Naive thymus-derived CD4-positive, alpha-beta T cell (primary cell): ENCODE measurements at regions not wholly inside any gene's neighbourhood (a gene's known extent, or its start where the extent isn't known, plus 50 kb on each side); places are given as distances from the start of the nearest gene placed in this dataset.

Source experiments
- ATAC-seq: fragments of 150-1000 bp; cut with Tn5 transposase; 2 replicates; pipeline ENCODE4 v1.10.0; 2021; ENCODE audit warnings: mild to moderate bottlenecking, moderate library complexity
- CTCF ChIA-PET: fragments of 350-600 bp; sonication (Branson Sonifier 250); formaldehyde crosslinking; loops from one replicate; lab custom pipeline; 2021; ENCODE audit warnings: antibody characterized with exemption; lab: Charles Lee
- POLR2A ChIA-PET: fragments of 350-600 bp; sonication (Branson Sonifier 250); formaldehyde crosslinking; loops from one replicate; lab custom pipeline; 2021; ENCODE audit warnings: antibody characterized with exemption, inconsistent platforms; lab: Charles Lee
- DNase-seq, 9 donors: peaks; one replicate each; pipeline versions ENCODE4 v3.0.0 to v3.0.0-alpha.2; 2020 to 2022; ENCODE audit warnings: mixed read lengths in 1 of 9
- H3K27ac ChIP-seq: one replicate; pipeline ENCODE4 v1.7.0; 2013; ENCODE audit warnings: mild to moderate bottlenecking, low read depth, low read length, moderate library complexity
- H3K27me3 ChIP-seq, 2 donors: one replicate each; pipeline ENCODE4 v1.7.0; 2013; ENCODE audit warnings: low read length in 2 of 2, mild to moderate bottlenecking in 2 of 2, moderate library complexity in 2 of 2; ENCODE audit not compliant: control insufficient read depth in 2 of 2, insufficient read depth in 2 of 2
- H3K36me3 ChIP-seq, 3 experiments: 1 replicate in 2 of 3; 2 replicates in 1 of 3; pipeline ENCODE4 v1.7.0; 2013; ENCODE audit warnings: low read length in 3 of 3, mild to moderate bottlenecking in 3 of 3, moderate library complexity in 1 of 3; ENCODE audit not compliant: insufficient read depth in 3 of 3, control insufficient read depth in 2 of 3
- H3K4me1 ChIP-seq, 2 donors: one replicate each; pipeline ENCODE4 v1.7.0; 2013; ENCODE audit warnings: low read length in 2 of 2, mild to moderate bottlenecking in 2 of 2, moderate library complexity in 1 of 2; ENCODE audit not compliant: control insufficient read depth in 2 of 2, insufficient read depth in 2 of 2
- H3K4me3 ChIP-seq: 2 replicates; pipeline ENCODE4 v1.7.0; 2013; ENCODE audit warnings: mild to moderate bottlenecking, low read length
- H3K9me3 ChIP-seq, 3 experiments: 1 replicate in 2 of 3; 2 replicates in 1 of 3; pipeline ENCODE4 v1.7.0; 2013; ENCODE audit warnings: low read length in 3 of 3; ENCODE audit not compliant: control insufficient read depth in 2 of 3
- H3K27ac Mint-ChIP-seq, 9 donors: one replicate each; pipeline ENCODE4 v1.8.0; 2020 to 2022; ENCODE audit warnings: mixed read lengths in 9 of 9, mild to moderate bottlenecking in 8 of 9, moderate library complexity in 5 of 9, inconsistent platforms in 2 of 9
- H3K27me3 Mint-ChIP-seq, 5 donors: one replicate each; pipeline ENCODE4 v1.8.0; 2021 to 2022; ENCODE audit warnings: mixed read lengths in 5 of 5, mild to moderate bottlenecking in 1 of 5
- H3K36me3 Mint-ChIP-seq, 5 donors: one replicate each; pipeline ENCODE4 v1.8.0; 2020 to 2022; ENCODE audit warnings: mixed read lengths in 5 of 5, mild to moderate bottlenecking in 3 of 5, inconsistent platforms in 1 of 5
- H3K4me1 Mint-ChIP-seq, 7 donors: one replicate each; pipeline ENCODE4 v1.8.0; 2020 to 2022; ENCODE audit warnings: mixed read lengths in 7 of 7, mild to moderate bottlenecking in 3 of 7, inconsistent platforms in 1 of 7
- H3K4me3 Mint-ChIP-seq, 10 donors: one replicate each; pipeline ENCODE4 v1.8.0; 2020 to 2022; ENCODE audit warnings: mild to moderate bottlenecking in 10 of 10, mixed read lengths in 10 of 10, moderate library complexity in 6 of 10, inconsistent platforms in 2 of 10
- H3K9me3 Mint-ChIP-seq, 11 donors: one replicate each; pipeline ENCODE4 v1.8.0; 2020 to 2022; ENCODE audit warnings: mixed read lengths in 11 of 11, mild to moderate bottlenecking in 4 of 11, inconsistent platforms in 1 of 11, moderate library complexity in 1 of 11
- intact Hi-C, 2 donors: fragments of 100-400 bp; cut with micrococcal nuclease; formaldehyde crosslinking; loops; one replicate each; pipeline ENCODE4 v1.15.1; 2023

DNA sequence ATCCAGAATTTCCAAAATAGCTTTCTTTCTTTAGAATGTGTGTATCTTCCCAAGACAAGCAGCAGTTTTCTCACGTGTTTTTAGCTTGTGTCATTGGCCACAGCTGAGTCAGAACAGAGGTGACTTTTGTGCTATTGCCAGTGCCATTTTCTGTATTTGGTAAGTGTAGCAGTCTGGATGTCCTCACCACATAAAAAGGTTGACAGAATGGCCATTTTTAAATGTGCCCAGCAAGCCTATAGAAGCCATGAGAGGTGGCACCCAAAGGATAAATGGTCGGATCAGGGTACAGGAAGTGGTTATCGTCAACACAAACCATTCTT, 269.5 kb upstream of the HSF2 start:
- Histone ChIP-seq H3K27me3 (no peaks in the 10 kb centered on the region), H3K4me3 (no peak overlapping the region), H3K36me3 (no peaks in the 10 kb centered on the region), H3K9me3 (no peaks in the 10 kb centered on the region), H3K27ac (no peak overlapping the region), H3K4me1 (no peaks in the 10 kb centered on the region)
- Mint-ChIP-seq H3K4me3 (no peak overlapping the region), H3K36me3 (no peaks in the 10 kb centered on the region), H3K27me3 (peaks cover 0 to 10% (median 4%) of the 10 kb centered on the region in 5 donors), H3K9me3 (peaks cover 0 to 5% (median 0%) of the 10 kb centered on the region in 11 donors), H3K4me1 (peaks cover 0 to 6% (median 5%) of the 10 kb centered on the region in 7 donors), H3K27ac (no peak overlapping the region)
- ATAC-seq (no peak), DNase-seq (no peak)
- ChIA-PET CTCF (no interaction called here), POLR2A (no interaction called here)
- intact Hi-C loops = no loop called here

DNA sequence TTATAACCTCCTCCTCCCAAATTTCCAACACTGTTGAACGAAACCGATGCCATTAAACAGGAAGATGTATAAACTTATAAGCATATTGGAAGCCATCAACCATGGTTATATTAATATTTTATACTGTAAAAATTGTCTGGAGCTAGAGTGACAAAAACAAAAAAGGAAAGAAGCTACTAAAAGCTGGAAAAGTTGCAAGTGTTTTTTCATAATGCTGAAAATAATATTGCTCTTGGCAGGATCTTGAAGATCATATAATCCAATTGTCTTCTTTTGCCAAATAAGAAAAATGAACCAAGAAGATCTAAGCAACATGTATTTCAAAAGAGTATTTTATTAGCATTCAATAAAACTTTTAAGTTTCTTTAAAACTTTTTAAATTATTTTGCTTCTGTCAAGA, 268.9 kb upstream of the HSF2 start:
- DNase-seq (no peak), ATAC-seq (no peak)
- H3K4me3 Mint-ChIP-seq = no peak overlapping the region
- H3K9me3 Mint-ChIP-seq = peaks cover 0 to 5% (median 0%) of the 10 kb centered on the region in 11 donors
- no peaks in the 10 kb centered on the region for H3K36me3 Mint-ChIP-seq
- intact Hi-C loops = no loop called here
- H3K36me3 ChIP-seq = no peaks in the 10 kb centered on the region
- no peak overlapping the region for H3K27ac ChIP-seq
- no peaks in the 10 kb centered on the region for H3K9me3 ChIP-seq
- peaks cover 0 to 6% (median 5%) of the 10 kb centered on the region in 7 donors for H3K4me1 Mint-ChIP-seq
- peaks cover 0 to 10% (median 4%) of the 10 kb centered on the region in 5 donors for H3K27me3 Mint-ChIP-seq
- no peaks in the 10 kb centered on the region for H3K27me3 ChIP-seq
- no peak overlapping the region for H3K4me3 ChIP-seq
- CTCF ChIA-PET = no interaction called here
- POLR2A ChIA-PET = no interaction called here
- H3K4me1 ChIP-seq = no peaks in the 10 kb centered on the region
- H3K27ac Mint-ChIP-seq = no peak overlapping the region

DNA sequence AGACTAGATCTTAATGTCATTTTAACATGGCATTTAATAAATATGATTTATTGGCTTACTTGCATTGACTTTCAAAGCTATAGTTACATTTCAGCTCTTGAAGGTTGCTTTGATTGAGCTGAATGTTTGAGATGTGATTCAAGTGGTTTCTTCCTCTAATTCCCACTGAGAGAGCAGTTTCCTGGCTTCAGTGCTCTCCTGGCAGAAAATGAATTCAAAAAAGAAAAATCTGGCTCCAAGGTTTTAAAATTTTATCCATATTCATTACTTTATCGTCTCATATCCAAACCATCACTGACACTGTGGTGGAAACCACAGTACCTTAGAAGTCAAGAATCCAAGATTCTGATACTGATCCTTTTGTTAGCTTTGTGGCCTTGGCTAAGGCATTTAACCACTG, 263.1 kb upstream of the HSF2 start:
- intact Hi-C loops = no loop called here
- POLR2A ChIA-PET = no interaction called here

DNA sequence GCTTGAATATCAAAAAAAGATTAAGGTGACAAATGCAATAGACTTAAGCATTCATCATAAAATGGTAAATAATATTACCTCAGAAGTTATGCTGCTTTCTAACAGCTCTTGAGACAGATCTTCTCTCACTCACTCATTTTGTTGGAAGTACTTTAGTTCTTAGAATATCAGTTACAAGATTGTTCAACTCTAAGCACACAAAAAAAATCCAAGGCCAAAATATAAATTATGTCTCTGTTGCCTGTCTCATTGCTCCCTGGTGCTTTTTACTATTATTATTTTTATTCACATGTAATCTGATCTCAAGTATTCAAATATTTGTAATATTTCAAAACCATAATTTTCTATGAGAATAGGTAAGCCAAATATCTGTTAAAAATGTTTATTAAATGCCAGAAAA, 259.4 kb upstream of the HSF2 start:
- no peaks in the 10 kb centered on the region for H3K9me3 ChIP-seq
- H3K4me3 ChIP-seq = no peak overlapping the region
- CTCF ChIA-PET = no interaction called here
- DNase-seq = no peak
- Mint-ChIP-seq H3K4me3 (no peak overlapping the region), H3K27ac (no peak overlapping the region), H3K4me1 (no peaks in the 10 kb centered on the region), H3K27me3 (no peaks in the 10 kb centered on the region), H3K36me3 (no peaks in the 10 kb centered on the region), H3K9me3 (no peaks in the 10 kb centered on the region)
- ATAC-seq = no peak
- POLR2A ChIA-PET = no interaction called here
- intact Hi-C loops = no loop called here
- no peaks in the 10 kb centered on the region for H3K36me3 ChIP-seq
- no peaks in the 10 kb centered on the region for H3K4me1 ChIP-seq
- H3K27ac ChIP-seq = no peak overlapping the region
- no peaks in the 10 kb centered on the region for H3K27me3 ChIP-seq

More for the DNA sequence above, 263.1 kb upstream of the HSF2 start:
- ATAC-seq (no peak), DNase-seq (no peak)
- H3K4me3 ChIP-seq = no peak overlapping the region
- H3K27me3 Mint-ChIP-seq = peaks cover 0 to 4% (median 0%) of the 10 kb centered on the region in 5 donors
- no peaks in the 10 kb centered on the region for H3K4me1 Mint-ChIP-seq
- no peaks in the 10 kb centered on the region for H3K9me3 Mint-ChIP-seq
- no peak overlapping the region for H3K27ac ChIP-seq
- no peaks in the 10 kb centered on the region for H3K36me3 ChIP-seq
- no peaks in the 10 kb centered on the region for H3K4me1 ChIP-seq
- H3K36me3 Mint-ChIP-seq = no peaks in the 10 kb centered on the region
- H3K4me3 Mint-ChIP-seq = no peak overlapping the region
- H3K9me3 ChIP-seq = no peaks in the 10 kb centered on the region
- no peaks in the 10 kb centered on the region for H3K27me3 ChIP-seq
- CTCF ChIA-PET = no interaction called here
- no peak overlapping the region for H3K27ac Mint-ChIP-seq

DNA sequence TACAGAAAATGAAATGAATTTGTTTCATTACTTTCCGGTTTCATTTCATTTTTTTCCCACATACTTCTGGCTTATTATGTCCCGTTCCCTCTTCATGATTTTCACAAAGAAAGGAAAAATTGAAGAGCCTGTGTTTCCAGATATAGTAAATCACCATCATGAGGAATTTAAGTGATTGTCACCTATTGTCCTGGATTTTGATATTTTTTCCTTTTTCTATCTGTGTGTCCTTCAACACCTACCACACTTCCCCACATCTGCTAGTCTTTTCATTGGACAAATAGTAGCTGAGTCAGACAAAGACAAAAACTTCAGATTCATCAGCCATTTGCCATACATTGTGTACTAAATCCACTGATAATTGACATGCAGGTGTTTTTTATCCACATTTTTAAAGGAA, 258.2 kb upstream of the HSF2 start:
- no peak overlapping the region for H3K4me3 ChIP-seq
- no peaks in the 10 kb centered on the region for H3K4me1 ChIP-seq
- intact Hi-C loops = no loop called here
- ATAC-seq = no peak
- ChIA-PET POLR2A (no interaction called here), CTCF (no interaction called here)
- no peaks in the 10 kb centered on the region for H3K27me3 ChIP-seq
- no peaks in the 10 kb centered on the region for H3K9me3 ChIP-seq
- Mint-ChIP-seq H3K27ac (no peak overlapping the region), H3K36me3 (no peaks in the 10 kb centered on the region), H3K4me1 (no peaks in the 10 kb centered on the region), H3K9me3 (no peaks in the 10 kb centered on the region), H3K27me3 (no peaks in the 10 kb centered on the region), H3K4me3 (no peak overlapping the region)
- no peak overlapping the region for H3K27ac ChIP-seq
- no peak for DNase-seq
- no peaks in the 10 kb centered on the region for H3K36me3 ChIP-seq

DNA sequence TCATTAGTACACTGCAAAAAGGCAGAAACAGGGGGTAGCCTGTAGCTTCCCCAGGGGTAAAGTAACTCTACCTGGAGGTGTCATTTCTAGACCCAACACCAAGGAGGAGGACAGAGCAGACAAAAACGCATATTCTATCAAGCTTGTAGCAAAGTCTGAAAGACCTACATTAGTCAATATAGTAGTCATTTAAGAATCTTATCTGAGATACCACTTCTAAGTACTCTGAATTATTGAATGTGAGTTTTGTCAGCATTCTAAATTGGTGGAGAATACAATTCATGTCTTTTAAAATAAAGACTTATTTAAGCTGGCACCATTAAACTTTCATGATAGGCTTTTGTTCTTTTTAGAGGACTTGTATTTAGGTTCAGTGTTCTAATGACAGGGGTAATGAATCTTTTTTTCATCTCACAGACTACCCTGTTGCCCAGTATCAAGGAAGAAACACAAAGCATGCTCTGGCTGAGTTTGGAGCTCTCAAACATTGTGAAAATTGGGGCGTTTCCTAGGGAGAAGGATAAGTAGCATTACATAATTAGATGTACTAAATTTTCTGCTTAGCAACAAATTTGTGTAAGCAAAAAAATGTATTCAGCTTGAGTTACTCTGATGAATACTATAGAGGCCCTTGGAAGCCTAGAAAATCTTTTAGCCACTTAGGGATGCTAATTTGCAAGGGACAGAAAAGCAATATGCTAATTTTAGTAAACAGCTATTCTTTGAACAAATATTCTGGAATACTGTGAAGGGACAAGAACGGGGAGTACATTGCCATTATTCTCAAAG, 255.4 kb upstream of the HSF2 start:
- CTCF ChIA-PET = no interaction called here
- DNase-seq (no peak), ATAC-seq (no peak)
- Mint-ChIP-seq H3K36me3 (no peaks in the 10 kb centered on the region), H3K4me1 (no peaks in the 10 kb centered on the region), H3K27me3 (peaks cover 0 to 5% (median 0%) of the 10 kb centered on the region in 5 donors), H3K27ac (no peak overlapping the region), H3K9me3 (peaks cover 0 to 2% (median 0%) of the 10 kb centered on the region in 11 donors), H3K4me3 (no peak overlapping the region)
- intact Hi-C loops = no loop called here
- H3K27me3 ChIP-seq = no peaks in the 10 kb centered on the region
- no peaks in the 10 kb centered on the region for H3K4me1 ChIP-seq
- H3K36me3 ChIP-seq = no peaks in the 10 kb centered on the region
- POLR2A ChIA-PET = no interaction called here
- H3K4me3 ChIP-seq = no peak overlapping the region
- H3K27ac ChIP-seq = no peak overlapping the region
- H3K9me3 ChIP-seq = no peaks in the 10 kb centered on the region

DNA sequence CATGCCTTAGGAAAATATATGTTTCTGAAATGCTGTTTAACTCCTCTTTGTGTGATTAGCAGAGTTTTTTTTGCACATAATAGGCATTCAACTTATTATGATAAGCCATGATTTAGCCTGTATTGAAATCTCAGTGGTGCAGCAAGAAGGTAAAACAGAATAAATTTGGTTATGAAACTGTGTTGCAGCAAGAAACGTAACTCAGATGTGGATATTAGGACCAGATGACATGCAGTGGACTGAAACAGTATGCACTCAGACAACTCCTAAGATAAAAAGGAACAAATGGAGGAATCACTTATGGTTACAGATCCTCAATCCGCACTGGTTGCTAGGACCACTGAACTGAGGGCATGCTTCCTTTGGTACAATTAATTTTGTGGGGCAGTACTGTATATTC, 254.2 kb upstream of the HSF2 start:
- no peak overlapping the region for H3K4me3 ChIP-seq
- no peak overlapping the region for H3K27ac Mint-ChIP-seq
- no peak for ATAC-seq
- H3K36me3 ChIP-seq = no peaks in the 10 kb centered on the region
- DNase-seq = no peak
- no peaks in the 10 kb centered on the region for H3K27me3 ChIP-seq
- H3K36me3 Mint-ChIP-seq = no peaks in the 10 kb centered on the region
- ChIA-PET POLR2A (no interaction called here), CTCF (no interaction called here)
- no peaks in the 10 kb centered on the region for H3K4me1 ChIP-seq
- peaks cover 0 to 5% (median 0%) of the 10 kb centered on the region in 5 donors for H3K27me3 Mint-ChIP-seq
- intact Hi-C loops = no loop called here
- H3K4me1 Mint-ChIP-seq = no peaks in the 10 kb centered on the region
- H3K4me3 Mint-ChIP-seq = no peak overlapping the region
- peaks cover 0 to 2% (median 0%) of the 10 kb centered on the region in 11 donors for H3K9me3 Mint-ChIP-seq
- no peaks in the 10 kb centered on the region for H3K9me3 ChIP-seq
- H3K27ac ChIP-seq = no peak overlapping the region
